GM19455 (cell line): ENCODE measurements at regions not wholly inside any gene's neighbourhood (a gene's known extent, or its start where the extent isn't known, plus 50 kb on each side); places are given as distances from the start of the nearest gene placed in this dataset.
A peak's percentile ranks its signal among the peaks of the same experiment; 100 is the strongest.

Experiments used
- ATAC-seq: cut with Tn5 transposase; IDR thresholded peaks from one replicate; pipeline ENCODE4 v1.9.1; 2021; ENCODE audit not compliant: unreplicated experiment

GRCh38 chr12:87930033-87930432, 99.2 kb downstream of the C12orf50 start:
- ATAC-seq: no peak

- ATAC-seq: no peak
Observed at GRCh38 chr12:87929346-87929745, 99.9 kb downstream of the C12orf50 start.

GRCh38 chr12:87928031-87928430, 101.2 kb downstream of the C12orf50 start:
- ATAC-seq: no peak

- ATAC-seq: no peak
Observed at GRCh38 chr12:87925021-87925420, 104.2 kb downstream of the C12orf50 start.

GRCh38 chr12:87924149-87924548, 105.1 kb downstream of the C12orf50 start:
- no peak for ATAC-seq

- ATAC-seq: no peak
Observed at GRCh38 chr12:87923361-87923760, 105.8 kb downstream of the C12orf50 start.

GRCh38 chr12:87922736-87923135, 106.5 kb downstream of the C12orf50 start:
- no peak for ATAC-seq

GRCh38 chr12:87921621-87922020, 107.6 kb downstream of the C12orf50 start:
- no peak for ATAC-seq

GRCh38 chr12:87920139-87920538, 109.1 kb downstream of the C12orf50 start:
- ATAC-seq: no peak

- ATAC-seq: no peak
Observed at GRCh38 chr12:87901457-87901856, 127.7 kb downstream of the C12orf50 start.

GRCh38 chr12:87897662-87898061, 131.5 kb downstream of the C12orf50 start:
- no peak for ATAC-seq

GRCh38 chr12:87883806-87884205, 145.4 kb downstream of the C12orf50 start:
- ATAC-seq: no peak

- no peak for ATAC-seq
Observed at GRCh38 chr12:87879141-87879540, 150.1 kb downstream of the C12orf50 start.

- no peak for ATAC-seq
Observed at GRCh38 chr12:87870493-87871460, 158.4 kb downstream of the C12orf50 start.

- no peak for ATAC-seq
Observed at GRCh38 chr12:87870061-87870460, 159.1 kb downstream of the C12orf50 start.

- ATAC-seq: no peak
Observed at GRCh38 chr12:87866578-87867292, 162.5 kb downstream of the C12orf50 start.

- ATAC-seq: no peak
Observed at GRCh38 chr12:87861791-87862190, 167.4 kb downstream of the C12orf50 start.

GRCh38 chr12:87853448-87854003, 175.7 kb downstream of the C12orf50 start:
- no peak for ATAC-seq

- ATAC-seq: no peak
Observed at GRCh38 chr12:87849074-87849473, 180.1 kb downstream of the C12orf50 start.

- ATAC-seq: peak; percentile 70
Observed at GRCh38 chr12:87848248-87848868, 180.8 kb downstream of the C12orf50 start.

- no peak for ATAC-seq
Observed at GRCh38 chr12:87847147-87847546, 182.1 kb downstream of the C12orf50 start.
